Glomerular endothelial cell (primary cell): ENCODE measurements at regions not wholly inside any gene's neighbourhood (a gene's known extent, or its start where the extent isn't known, plus 50 kb on each side); places are given as distances from the start of the nearest gene placed in this dataset.

Experiments
- DNase-seq: peaks from one replicate; pipeline ENCODE4 v3.0.0-alpha.2; 2011; ENCODE audit warnings: low read depth, low spot score; ENCODE audit errors: extremely low read depth

DNA sequence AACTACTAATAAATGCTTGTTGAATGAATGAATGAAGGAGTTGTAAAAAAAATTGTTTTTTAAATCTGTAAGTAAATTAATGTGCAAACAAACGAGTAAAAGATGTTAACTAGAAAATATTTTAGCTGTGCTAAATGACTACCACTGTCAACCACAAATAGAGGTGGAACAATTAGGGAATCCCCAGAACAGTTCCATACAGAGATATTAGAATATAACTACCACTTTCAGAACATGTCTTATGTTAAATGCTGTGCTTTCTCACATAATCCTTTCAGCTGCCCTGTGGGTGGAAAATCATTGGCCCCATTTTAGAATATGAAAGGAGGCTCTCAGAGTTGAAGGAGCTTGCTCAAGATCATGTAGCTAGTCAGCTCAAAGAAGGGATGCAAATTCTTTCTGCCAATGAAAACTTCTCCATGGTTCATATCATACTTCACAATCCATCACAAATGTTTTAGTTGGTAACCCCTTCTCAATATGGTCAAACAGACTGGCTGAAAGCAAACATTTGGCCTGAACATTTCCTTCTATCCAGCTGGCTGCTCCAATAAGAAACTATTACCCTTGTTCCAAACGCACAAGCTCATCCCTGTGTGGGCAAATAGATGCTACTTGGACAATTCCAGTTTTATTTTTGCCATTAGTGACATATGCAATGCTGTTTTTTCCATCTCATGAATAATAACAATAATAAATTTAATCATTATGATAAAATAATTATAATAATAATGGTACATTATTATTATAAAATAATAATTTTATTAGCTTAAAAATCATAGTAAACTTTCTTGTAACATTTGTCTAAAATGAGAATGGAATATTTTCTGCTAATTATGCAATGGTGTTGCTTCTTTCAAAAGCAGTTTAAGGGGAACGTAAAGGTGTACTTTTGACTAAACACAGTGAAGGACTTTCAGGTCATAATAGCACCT, 290.4 kb upstream of the STT3B start:
- DNase-seq: no peak

DNA sequence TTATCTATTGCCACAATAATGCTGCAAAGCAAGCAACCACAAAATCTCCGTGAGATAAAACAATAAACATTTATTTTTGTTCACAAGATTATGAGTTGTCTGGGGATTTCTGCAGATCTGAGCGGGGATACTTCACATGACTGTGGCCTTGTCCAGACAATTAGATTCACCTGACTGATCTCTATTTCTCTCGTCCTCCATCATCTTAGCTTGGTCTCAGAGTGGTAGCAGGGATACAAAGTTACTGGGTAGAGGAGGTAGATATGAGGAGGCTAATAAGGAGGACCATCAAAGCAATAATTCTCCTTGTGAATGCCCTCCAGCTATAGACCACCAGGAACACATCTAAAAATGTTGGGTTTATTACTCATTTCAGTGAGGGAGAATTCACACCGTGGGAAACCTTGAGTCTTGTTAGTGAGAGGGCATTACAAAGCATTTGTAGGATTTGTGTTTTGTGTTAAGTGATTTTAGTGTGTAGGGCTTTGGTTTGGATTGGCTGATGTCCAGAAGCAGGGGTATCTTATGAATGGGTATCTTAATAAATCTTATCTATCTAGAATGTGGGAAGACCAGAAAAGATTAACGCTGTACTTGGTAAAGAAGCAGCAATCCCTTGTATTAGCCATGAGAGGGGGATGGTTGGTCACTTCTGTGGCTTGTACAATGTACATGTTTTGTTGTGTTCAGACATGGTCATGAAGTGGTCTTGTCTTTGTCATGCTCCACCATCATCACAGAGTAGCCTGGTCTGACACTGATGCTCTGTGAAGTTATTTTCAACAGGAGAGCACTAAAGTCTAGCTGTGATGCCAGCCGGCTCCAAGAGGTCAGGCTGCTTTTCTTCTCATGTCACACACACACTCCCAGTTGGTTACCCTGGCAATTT, 287.6 kb upstream of the STT3B start:
- no peak for DNase-seq

DNA sequence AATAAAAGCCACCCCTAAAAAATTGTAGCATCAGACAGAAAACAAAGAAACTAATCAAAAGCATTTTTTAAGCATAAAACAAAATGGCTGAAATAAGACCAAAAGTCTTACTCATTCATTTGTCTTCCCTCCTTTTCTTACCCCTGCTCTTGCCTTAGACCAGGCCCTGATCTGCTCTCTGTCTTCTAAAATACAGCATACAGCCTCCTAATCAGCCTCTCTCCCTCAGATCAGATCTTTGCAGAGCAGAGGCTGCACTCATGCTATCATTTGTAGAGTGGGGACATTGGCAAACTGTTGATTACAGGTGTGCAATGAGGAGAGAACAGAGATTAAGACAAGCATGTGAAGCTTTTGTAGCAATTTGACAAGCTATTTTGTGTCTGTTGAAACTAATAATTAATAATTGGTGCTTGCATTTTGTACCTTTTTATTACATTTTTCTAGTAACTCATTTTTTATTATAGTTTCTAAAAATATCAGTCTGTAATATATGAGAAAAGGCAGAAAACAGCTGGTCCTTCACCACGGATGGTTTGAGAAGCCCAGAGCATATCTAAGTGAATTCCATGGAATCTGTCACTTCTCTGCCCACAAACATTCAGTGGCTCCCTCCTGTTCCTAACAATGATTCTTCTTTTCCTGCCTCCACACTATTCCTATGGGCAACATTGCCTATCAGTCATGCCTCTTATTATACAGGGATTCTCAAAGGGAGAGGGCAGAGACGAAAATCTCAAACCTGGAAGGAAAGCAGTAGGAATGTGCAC, 286.2 kb upstream of the STT3B start:
- no peak for DNase-seq

DNA sequence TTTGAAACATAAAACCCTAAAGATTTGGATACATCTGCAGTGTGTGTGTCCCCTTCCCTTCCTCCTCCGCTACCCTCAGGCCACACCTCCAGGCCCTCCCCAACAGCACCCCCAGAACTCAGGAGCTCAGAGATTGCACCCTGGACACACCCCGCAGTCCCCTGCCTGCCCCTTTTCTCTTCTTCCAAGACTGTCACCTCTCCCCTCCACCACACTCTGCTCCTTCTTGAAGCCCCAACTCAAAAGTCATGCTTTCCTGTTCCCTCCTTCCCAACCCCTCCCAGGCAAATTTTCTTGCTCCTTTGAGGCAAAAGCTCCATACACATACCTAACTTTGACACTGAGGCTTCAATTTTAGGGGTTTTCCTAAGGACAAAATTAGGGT, 285.7 kb upstream of the STT3B start:
- no peak for DNase-seq

DNA sequence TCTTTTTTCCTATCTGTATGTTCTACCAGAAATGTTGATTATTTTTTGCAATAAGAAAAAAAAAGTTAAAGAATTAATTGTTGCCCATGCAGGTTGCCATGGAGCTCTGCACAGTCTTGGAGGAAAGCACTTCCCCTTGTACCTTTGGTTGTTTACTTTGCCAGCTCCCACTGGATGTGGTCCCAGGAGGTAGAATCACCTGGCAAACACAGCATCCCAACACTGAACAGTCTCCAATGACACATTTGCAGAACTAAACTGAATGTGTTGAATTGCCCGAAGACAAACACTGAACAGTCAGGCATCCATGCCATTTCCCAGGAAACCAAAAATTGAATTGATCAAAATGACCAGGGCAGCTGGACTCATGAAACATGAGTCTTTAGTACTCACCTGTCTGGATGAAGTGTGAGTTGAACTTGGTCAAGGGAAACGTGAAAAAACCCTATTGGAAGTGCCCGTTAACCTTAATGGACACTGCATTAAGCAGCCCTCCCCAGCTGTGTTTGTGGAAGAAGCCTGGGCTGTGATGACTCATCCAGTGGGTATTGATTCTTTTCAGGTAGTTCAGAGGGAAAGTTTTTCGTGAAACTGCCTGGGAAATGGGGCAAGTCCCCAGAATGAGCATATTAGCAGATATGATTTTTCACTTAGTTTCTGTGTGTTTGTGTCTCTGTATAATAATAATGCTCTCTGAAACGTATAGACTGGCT, 284.7 kb upstream of the STT3B start:
- no peak for DNase-seq

DNA sequence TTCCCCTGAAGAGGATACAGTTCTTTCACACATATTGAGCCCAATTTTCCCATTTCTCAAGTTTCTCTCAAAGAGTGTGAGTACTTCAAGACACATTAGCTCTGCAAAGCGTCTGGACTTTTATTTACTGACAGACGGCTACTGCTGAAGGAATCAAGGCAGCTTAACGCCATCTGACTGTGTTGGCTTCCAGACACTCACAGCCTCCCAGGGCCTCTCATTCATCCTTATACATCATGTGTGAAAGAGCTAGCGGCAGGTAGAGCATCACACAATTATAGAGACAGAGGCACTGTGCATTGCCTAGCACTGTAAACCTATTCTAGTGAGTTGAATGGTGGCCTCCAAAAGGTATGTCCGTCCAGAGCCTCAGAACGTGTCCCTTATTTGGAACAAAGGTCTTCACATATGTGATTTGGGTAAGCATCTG, 284.1 kb upstream of the STT3B start:
- no peak for DNase-seq

DNA sequence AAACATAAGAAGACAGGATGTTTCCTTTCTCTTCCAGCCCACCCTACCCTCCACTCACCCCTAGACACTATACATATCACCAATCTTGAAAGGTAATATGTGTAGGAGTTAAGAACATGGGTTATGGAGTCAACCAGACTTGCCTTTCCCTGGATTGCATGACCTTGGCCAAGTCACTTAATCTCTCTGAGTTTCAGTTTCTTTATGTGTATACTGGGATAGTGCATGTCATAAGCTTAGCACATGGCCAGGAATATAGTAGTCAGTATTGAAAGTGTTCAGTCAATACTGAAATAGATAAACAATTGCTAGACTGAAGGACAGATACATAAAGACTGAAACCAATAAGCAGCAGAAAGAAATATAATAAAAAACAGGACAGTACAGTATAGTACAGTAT, 283.2 kb upstream of the STT3B start:
- DNase-seq: no peak

DNA sequence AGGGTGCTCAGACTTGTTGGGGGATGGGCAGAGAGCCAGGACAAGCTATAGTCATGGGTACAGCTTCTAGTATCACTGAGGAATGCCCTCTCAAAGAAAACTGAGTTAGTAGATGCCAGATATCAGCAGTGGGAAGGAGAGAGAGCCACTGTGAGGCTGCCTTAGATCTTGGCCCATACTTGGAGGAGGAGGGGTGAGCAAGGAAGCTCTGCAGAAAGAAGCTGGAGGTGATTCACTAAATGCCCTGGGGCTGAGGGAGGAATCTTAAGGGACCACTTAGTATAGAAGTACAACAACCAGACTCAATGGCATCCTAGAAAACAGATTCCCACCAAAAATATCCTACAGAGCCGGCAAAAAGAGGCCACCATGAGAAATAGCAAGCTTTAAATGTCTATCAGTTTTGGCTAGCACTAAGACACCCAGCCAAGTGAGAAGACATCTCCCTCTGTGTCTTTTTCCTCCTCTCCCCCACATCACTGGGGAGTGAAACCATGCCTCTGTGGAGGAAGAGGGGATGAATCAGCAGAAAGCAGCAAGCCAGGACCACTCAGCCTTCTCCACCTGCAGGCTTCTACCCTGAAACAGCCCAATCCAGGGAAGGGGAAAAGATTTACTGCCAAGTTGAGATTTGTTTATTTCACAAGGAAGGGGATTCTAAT, 282.5 kb upstream of the STT3B start:
- DNase-seq: no peak

DNA sequence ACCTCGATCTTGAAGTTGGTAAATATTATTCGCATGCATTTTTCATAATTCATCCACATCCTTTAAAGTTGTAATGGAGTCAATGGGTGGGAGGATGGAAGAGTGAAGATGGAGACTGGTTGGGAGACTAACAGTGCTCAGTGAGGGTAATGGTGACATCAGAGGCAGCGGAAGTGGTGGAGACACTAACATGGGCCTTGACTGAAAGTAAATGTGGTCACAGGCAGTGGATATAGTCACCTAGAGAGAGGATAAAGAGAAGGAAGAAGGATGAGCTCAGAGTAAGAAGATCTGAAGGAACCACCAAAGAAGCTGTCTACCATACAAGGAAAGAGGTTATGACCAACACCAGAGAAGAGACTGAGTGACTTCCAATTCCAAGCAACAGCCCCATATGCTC, 281.6 kb upstream of the STT3B start:
- no peak for DNase-seq

DNA sequence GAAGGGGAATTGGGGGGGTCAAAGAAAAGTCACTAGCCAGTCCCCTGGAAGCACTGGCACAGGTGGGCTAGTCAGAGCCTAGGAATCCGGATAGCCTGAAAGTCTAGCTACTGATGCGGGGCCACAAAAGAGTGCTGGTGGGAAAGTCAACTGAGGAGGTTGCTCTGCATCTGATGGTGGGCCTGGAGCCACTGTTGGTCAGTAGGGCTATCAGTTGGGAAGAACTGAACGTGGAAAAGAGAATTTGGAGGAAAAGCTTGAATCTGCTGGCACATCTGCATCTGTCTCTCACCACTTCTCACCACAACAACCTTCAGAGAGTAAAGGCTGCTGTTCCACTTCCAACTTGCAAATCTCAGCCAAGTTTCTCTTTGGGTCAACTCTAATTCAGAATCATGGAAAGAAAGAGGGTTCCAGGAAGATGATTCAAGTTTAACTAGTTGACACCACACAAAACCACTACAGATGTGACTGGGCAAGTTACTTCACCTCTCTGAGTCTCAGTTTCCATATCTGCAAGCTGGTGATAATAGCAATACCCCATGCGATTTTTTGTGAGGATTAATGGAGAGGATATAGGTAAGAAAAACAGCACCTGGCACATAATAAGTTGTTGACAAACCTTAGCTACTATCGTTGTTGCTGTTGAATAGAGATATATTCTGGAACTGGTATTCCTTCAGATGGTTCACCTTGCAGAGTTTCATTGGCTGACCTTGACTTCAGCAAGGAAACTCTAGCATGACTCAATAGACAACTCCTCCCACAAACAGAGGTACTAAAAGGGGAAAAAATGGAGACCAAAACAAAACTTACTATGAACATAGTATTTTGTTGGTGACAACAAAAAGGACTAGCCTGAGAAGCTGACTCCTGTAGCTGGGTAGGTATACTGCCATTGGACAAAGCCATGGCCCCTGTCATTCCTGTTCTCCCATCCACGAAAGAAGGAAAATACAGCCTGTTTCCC, 280.2 kb upstream of the STT3B start:
- DNase-seq: no peak

DNA sequence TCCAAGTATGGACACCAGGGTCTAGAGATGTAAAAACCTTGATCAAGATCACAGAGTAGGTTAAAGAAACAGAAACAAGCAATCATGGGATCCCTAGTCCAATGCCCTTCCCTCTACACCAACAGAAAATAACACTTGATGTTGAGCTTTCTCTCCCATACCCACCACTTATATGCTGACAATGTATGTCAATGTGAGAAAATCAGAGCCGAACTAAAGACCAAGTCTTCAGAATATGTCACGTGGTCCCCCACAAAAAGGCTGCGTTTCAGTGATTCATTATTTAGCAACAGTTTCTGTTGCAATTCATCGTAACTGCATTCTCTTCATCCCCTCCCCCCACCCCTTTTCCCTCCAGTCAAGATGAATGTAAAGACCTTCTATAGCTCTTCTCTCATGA, 278.9 kb upstream of the STT3B start:
- DNase-seq: no peak

DNA sequence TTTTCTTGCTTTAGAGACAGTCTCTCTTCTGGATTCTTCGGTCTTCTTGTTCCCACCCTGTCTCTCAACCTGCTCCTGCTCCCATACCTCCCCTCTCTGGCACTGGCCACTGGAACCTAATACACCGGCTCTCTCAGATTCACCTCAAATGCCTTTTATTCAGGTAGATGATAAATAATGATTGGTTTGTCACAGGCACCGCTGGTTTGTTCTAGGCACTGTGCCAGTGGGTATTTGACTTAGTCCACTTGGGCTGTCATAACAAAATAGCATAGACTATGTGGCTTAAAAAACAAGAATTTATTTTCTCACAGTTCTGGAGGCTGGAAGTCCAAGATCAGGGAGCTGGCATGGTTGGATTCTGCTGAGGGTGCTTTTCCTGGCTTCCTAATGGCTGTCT, 278.2 kb upstream of the STT3B start:
- no peak for DNase-seq

DNA sequence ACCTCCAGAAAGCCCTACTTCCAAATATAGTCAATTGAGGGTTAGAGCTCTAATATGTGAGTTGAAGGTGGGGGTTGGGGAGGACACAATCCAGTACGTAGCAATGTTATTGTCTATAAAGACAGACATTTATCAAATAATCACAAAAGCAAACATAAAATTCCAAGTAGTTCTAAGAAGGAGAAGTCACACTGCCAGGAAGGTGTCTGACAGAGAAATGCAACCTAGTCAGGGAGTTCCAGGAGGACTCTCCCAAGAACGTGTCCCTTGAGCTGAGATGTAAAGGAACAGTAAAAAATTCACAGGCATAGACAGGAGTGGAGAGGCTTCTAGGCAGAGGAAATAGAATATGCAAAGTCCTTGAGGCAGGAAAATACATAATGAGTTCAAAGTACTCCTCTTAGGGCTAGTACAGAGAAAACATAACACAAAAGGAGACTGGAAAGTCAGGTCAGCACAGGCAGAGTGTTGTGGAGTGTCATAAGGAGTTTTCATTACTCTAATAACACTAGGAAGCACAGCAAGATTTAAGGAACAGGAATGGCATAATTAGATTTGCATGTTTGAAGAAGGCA, 277.6 kb upstream of the STT3B start:
- DNase-seq: no peak

DNA sequence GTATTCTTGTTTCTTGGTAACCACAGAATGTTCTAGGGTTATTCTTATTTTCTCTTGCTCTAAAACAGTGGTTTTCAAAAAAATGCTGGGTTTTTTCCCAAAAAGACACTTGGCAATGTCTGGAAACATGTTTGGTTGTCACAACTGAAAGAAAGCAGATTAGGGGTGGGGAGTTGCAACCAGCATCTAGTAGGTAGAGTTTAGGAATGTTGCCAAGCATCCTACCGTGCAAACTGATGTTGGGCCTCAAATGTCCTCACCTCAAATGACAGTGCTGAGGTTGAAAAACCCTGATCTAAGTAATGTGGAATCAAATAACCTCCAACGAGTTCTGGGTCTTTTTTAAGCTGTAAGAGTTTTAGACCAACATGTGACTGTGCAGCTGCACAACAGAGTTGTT, 270.5 kb upstream of the STT3B start:
- DNase-seq: no peak

DNA sequence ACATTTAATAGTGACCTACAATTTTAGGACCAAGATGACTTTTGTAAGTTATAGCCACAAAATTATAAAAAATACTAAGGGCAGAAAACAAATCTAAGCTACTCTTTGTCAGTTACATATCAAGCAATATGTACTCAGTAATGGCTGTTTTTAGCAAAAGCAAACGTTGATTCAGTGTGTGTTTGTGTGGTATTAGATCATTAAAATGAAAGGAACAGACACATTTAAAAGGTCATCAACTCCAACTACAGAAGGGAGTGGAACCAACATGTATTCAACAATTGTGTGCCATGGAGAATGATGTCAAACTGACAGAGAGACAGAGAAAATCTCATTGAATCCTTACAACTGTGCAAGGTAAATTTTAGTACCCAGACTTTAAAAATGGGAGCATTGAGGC, 268.8 kb upstream of the STT3B start:
- DNase-seq: no peak

DNA sequence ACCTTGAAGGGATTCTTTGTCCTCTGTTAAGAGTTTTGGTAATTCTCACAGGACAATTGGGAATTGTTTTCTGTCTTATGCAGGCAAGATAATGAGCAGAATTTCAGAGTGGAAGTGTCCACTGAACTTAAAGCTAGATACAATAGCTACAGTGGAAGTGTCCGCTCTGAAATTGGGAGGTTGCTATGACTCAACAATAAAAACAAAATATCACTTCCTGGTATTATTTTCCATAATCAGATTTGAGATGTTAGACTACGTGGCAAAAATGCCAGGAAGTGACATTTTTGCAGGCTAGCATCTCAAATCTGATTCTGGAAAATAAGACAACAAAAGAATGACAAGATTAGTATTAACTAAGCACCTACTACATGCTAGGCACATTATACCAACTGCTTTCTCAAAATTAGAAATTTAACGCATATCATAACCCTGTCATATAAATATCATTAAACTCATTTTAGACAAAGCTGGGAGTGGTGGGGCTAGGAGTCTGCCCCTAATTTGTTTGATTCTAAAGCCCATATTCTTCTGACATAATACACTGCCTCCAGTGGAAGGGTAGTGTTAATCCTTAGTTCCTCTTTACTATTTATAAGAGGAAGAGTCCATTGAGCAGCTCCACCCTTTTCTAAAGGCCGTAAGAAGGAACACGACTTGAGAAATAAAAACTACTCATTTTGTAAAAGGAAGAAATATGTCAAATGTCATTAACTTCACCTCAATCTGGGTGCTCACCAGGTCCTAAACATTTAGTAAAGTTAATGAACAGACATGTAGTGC, 266.9 kb upstream of the STT3B start:
- DNase-seq: peak; percentile 86

DNA sequence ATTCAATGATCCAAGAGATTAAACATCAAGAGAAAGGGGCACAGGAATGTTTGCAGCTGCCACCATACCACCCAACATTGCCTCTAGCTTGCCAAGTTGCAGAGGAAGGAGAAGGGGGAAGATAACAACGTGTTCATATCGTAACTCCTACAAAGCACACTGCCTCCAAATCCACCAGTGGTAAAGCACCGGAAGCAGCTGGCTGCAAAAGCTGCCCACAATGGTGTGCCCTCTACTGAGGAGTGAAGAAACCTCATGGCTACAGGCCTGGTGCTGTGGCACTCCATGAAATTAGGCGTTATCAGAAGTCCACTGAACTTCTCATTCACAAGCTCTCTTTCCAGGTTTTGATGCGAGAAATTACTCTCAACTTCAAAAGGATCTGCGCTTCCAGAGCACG, 263.9 kb upstream of the STT3B start:
- DNase-seq: no peak

DNA sequence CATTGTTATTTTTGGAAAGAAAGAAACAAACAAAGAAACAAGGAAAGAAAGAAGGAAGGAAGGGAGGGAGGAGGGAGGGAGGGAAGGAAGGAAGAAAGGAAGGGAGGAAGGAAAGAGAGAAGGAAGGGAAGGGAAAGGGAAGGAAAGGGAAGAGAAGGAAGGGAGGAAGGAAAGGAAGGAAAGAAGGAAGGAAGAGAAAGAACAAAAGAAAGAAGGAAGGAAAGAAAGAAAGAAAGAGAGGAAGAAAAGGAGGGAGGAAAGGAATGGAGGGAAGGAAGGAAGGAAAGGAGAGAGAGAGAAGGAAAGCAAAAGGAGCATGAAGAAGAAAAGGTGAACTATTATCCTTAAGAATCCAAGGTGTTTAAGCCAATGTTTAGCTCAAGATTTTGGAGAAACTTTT, 262.7 kb upstream of the STT3B start:
- no peak for DNase-seq
